ENCODE measurements at regions not wholly inside any gene's neighbourhood (a gene's known extent, or its start where the extent isn't known, plus 50 kb on each side); places are given as distances from the start of the nearest gene placed in this dataset.

GRCh38 chr2:136328207-136328795 is 210.4 kb upstream of the CXCR4 start:
- TF ChIP-seq CTCF (IDR thresholded peaks at IDR 0.05 in 4 of 5, conservative IDR thresholded peaks at IDR 0.05 in 1 of 5) (no peak), POLR2A (IDR thresholded peaks at IDR 0.05) (no peak)
